HEK293T (cell line): ENCODE measurements at regions not wholly inside any gene's neighbourhood (a gene's known extent, or its start where the extent isn't known, plus 50 kb on each side); places are given as distances from the start of the nearest gene placed in this dataset.

Experiments
- ARNT ChIP-seq: fragments of 450-650 bp; IDR thresholded peaks from 2 replicates; pipeline ENCODE4 v1.6.1; 2017; ENCODE audit warnings: mild to moderate bottlenecking
- BHLHE40 ChIP-seq: fragments of 450-650 bp; IDR thresholded peaks from 2 replicates; pipeline ENCODE4 v1.6.1; 2016; ENCODE audit warnings: mild to moderate bottlenecking, moderate library complexity, borderline replicate concordance
- FOXA1 ChIP-seq: fragments of 450-650 bp; IDR thresholded peaks from 2 replicates; pipeline ENCODE4 v1.6.1; 2016; ENCODE audit warnings: mild to moderate bottlenecking
- HDGF ChIP-seq: fragments of 450-650 bp; IDR thresholded peaks from 2 replicates; pipeline ENCODE4 v1.6.1; 2017; ENCODE audit warnings: antibody characterized with exemption, borderline replicate concordance
- L3MBTL2 ChIP-seq: fragments of 450-650 bp; conservative IDR thresholded peaks from 2 replicates; pipeline ENCODE4 v1.6.1; 2016; ENCODE audit warnings: mild to moderate bottlenecking
- LEF1 ChIP-seq: fragments of 450-650 bp; IDR thresholded peaks from 2 replicates; pipeline ENCODE4 v1.6.1; 2017; ENCODE audit warnings: mild to moderate bottlenecking, borderline replicate concordance
- SP1 ChIP-seq: fragments of 450-650 bp; IDR thresholded peaks from 2 replicates; pipeline ENCODE4 v1.6.1; 2017
- ZNF384 ChIP-seq: fragments of 450-650 bp; IDR thresholded peaks from 2 replicates; pipeline ENCODE4 v1.6.1; 2016
- TF ChIP-seq, protein P1 (sequence below): fragments of 450-650 bp; IDR thresholded peaks from 2 replicates; pipeline ENCODE4 v1.6.1; 2016

DNA sequence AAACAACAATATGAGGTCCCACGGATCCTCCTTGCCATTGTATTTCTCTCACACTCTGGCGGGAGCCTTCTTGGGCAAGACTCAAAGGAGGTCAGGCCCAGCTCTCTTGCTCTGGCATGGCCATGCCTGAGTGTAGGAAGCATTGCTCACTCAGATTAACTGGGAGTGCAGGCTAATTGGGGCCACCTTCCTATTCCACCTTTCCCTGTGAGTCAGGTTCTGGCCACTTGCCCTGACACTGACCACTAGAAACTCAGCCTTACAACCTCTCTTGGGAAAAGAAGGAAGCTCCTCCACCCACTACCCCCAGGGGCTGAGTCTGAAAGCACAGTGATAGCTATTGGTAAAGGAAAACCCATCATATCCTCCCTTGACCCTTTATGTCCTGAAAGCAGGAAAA lies 121.8 kb upstream of the NTM start:
- no peak for TF ChIP-seq HDGF
- no peak for TF ChIP-seq SP1
- no peak for TF ChIP-seq L3MBTL2
- TF ChIP-seq, protein P1, sequence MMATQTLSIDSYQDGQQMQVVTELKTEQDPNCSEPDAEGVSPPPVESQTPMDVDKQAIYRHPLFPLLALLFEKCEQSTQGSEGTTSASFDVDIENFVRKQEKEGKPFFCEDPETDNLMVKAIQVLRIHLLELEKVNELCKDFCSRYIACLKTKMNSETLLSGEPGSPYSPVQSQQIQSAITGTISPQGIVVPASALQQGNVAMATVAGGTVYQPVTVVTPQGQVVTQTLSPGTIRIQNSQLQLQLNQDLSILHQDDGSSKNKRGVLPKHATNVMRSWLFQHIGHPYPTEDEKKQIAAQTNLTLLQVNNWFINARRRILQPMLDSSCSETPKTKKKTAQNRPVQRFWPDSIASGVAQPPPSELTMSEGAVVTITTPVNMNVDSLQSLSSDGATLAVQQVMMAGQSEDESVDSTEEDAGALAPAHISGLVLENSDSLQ, result no peak
- TF ChIP-seq ZNF384, result no peak
- TF ChIP-seq LEF1, result no peak
- TF ChIP-seq FOXA1, result no peak
- TF ChIP-seq BHLHE40, result no peak
- no peak for TF ChIP-seq ARNT
